ENCODE measurements at regions not wholly inside any gene's neighbourhood (a gene's known extent, or its start where the extent isn't known, plus 50 kb on each side); places are given as distances from the start of the nearest gene placed in this dataset.

- CTCF ChIA-PET = interaction anchor here (1.4 kb wide), 1 partner anchor 428 kb away, joined by 3 read pairs; no protein-coding TSS in a partner anchor
- no peak overlapping the region for H2AFZ ChIP-seq (ENCODE audit: low read depth, low read length)
- no peaks in the 10 kb centered on the region for H3K9me1 ChIP-seq (replicated peaks; ENCODE audit: control insufficient read depth, extremely low read depth, insufficient read depth, low read length)
- H3K9me3 ChIP-seq (replicated peaks; ENCODE audit: control insufficient read depth, insufficient read depth, low read length) = no peaks in the 10 kb centered on the region
- peaks cover 5 to 8% of the 10 kb centered on the region in 2 experiments for H3K27me3 ChIP-seq (ENCODE audit: control insufficient read depth in 2 of 2, insufficient read depth in 2 of 2, low read length in 2 of 2)
- intact Hi-C loops (cut with micrococcal nuclease) = no loop called here
- H3K4me1 ChIP-seq (ENCODE audit: control insufficient read depth, extremely low read depth, insufficient read depth, low read length) = no peaks in the 10 kb centered on the region
- TF ChIP-seq EZH2 (IDR thresholded peaks at IDR 0.05; ENCODE audit: borderline replicate concordance, low read depth, low read length, severe bottlenecking) = no peak
- no peak for TF ChIP-seq MYC (IDR thresholded peaks at IDR 0.05; ENCODE audit: low read depth, low read length)
- no peak for TF ChIP-seq GATA2 (IDR thresholded peaks at IDR 0.05; ENCODE audit: insufficient read depth, insufficient read length, low read depth, low read length)
- no peak for TF ChIP-seq JUN (IDR thresholded peaks at IDR 0.05; ENCODE audit: borderline replicate concordance, insufficient read depth, insufficient read length, low read depth)
- no peak for TF ChIP-seq POLR2A (IDR thresholded peaks at IDR 0.05; ENCODE audit: low read depth, low read length)
- no peak for TF ChIP-seq MAX (IDR thresholded peaks at IDR 0.05; ENCODE audit: insufficient read depth, insufficient read length)
- TF ChIP-seq POLR2AphosphoS5 (IDR thresholded peaks at IDR 0.05; ENCODE audit: insufficient read depth, low read depth, low read length) = no peak
- TF ChIP-seq FOS (IDR thresholded peaks at IDR 0.05; ENCODE audit: borderline replicate concordance, insufficient read depth, low read length) = no peak
- no peak for TF ChIP-seq CTCF (IDR thresholded peaks at IDR 0.05; ENCODE audit: extremely low read depth in 1 of 2, insufficient read depth in 1 of 2, low read depth in 1 of 2, low read length in 2 of 2)
- H3K9ac ChIP-seq (replicated peaks; ENCODE audit: extremely low read depth, insufficient read depth, low read length) = no peak overlapping the region
- H4K20me1 ChIP-seq (replicated peaks; ENCODE audit: control insufficient read depth, extremely low read depth, insufficient read depth, low read length) = no peaks in the 10 kb centered on the region
- dilution Hi-C loops (cut with MboI; ENCODE audit: extremely low pct_ligation_motif_present, low sequenced_read_pairs) = no loop called here
- H3K79me2 ChIP-seq (ENCODE audit: control insufficient read depth, insufficient read depth, low read length) = no peaks in the 10 kb centered on the region
- POLR2A ChIA-PET = no interaction called here
- no TSS peak for BruUV-seq (replicated peaks)
- no peaks in the 10 kb centered on the region for H3K36me3 ChIP-seq (ENCODE audit: control insufficient read depth in 2 of 2, extremely low read depth in 1 of 2, insufficient read depth in 2 of 2, low read length in 2 of 2)
- no peak for FAIRE-seq
- no peak for DNase-seq (ENCODE audit: low read depth, low spot score)
- H3K4me2 ChIP-seq (ENCODE audit: insufficient read depth, low read length) = no peak overlapping the region
- no peak overlapping the region for H3K4me3 ChIP-seq (replicated peaks in 1 of 3; ENCODE audit: insufficient read depth in 1 of 3, low read depth in 1 of 3, low read length in 3 of 3)
- no peak overlapping the region for H3K27ac ChIP-seq (ENCODE audit: insufficient read depth, low read depth, low read length)
These were observed 141.5 kb downstream of the RRAGC start for GRCh38 chr1:38718031-38718430.
